Mucosa of stomach (tissue), 1 donor: ENCODE measurements at regions not wholly inside any gene's neighbourhood (a gene's known extent, or its start where the extent isn't known, plus 50 kb on each side); places are given as distances from the start of the nearest gene placed in this dataset.

Experiments used
- H3K27me3 ChIP-seq: one replicate; pipeline ENCODE4 v1.7.0; 2013; ENCODE audit warnings: mild to moderate bottlenecking, low read length; ENCODE audit not compliant: control insufficient read depth, insufficient read depth
- H3K36me3 ChIP-seq: one replicate; pipeline ENCODE4 v1.7.0; 2013; ENCODE audit warnings: low read length; ENCODE audit not compliant: control insufficient read depth, insufficient read depth
- H3K4me1 ChIP-seq: one replicate; pipeline ENCODE4 v1.7.0; 2013; ENCODE audit warnings: mild to moderate bottlenecking, low read length; ENCODE audit not compliant: control insufficient read depth, insufficient read depth
- H3K4me3 ChIP-seq: one replicate; pipeline ENCODE4 v1.7.0; 2013; ENCODE audit warnings: low read length
- H3K9ac ChIP-seq: one replicate; pipeline ENCODE4 v1.7.0; 2013; ENCODE audit warnings: mild to moderate bottlenecking, low read length, moderate library complexity
- H3K9me3 ChIP-seq: one replicate; pipeline ENCODE4 v1.7.0; 2013; ENCODE audit warnings: mild to moderate bottlenecking, low read length, moderate library complexity; ENCODE audit not compliant: control insufficient read depth
- donor health status: Pancreatic carcinoma.

DNA sequence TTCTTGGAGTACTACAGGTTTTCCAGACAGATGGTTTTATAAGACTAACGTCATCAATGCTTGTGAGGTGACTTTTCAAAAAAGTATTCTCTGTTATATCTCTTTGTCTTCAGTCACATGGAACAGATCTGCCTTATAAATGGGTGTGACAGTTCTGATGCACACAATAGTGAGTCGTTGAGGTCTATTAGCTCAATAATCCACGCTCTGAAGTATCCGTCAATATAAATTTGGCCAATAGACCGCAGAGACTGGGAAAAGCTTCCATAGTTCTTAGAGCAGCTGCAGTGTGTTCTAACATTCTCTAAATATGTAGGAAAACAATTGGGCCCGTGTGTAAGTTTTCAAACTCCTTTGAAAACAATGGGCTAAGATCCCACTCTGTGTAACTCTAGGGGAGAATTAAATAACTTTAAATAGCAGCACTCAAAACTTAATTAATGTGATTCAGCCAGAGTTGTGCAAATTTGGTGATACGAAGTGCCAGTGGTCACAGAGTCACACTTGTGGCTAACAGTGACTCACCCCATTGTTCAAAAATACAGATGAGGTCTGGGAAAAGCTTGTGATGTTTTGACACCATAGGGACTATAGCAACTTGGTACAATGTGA, 316.0 kb downstream of the LMO4 start:
- H3K27me3 ChIP-seq = no peaks in the 10 kb centered on the region
- no peak overlapping the region for H3K9ac ChIP-seq
- peaks cover 24% of the 10 kb centered on the region for H3K4me1 ChIP-seq
- H3K36me3 ChIP-seq = no peaks in the 10 kb centered on the region
- no peaks in the 10 kb centered on the region for H3K9me3 ChIP-seq
- H3K4me3 ChIP-seq = no peak overlapping the region

GRCh38 chr1:87647430-87648177, 318.9 kb downstream of the LMO4 start:
- Histone ChIP-seq H3K9ac (no peak overlapping the region), H3K4me3 (no peak overlapping the region), H3K36me3 (no peaks in the 10 kb centered on the region), H3K27me3 (no peaks in the 10 kb centered on the region), H3K4me1 (peaks cover 22% of the 10 kb centered on the region), H3K9me3 (no peaks in the 10 kb centered on the region)

GRCh38 chr1:87648323-87649119, 319.8 kb downstream of the LMO4 start:
- Histone ChIP-seq H3K27me3 (no peaks in the 10 kb centered on the region), H3K9ac (no peak overlapping the region), H3K4me3 (no peak overlapping the region), H3K9me3 (no peaks in the 10 kb centered on the region), H3K36me3 (no peaks in the 10 kb centered on the region), H3K4me1 (peaks cover 15% of the 10 kb centered on the region)

DNA sequence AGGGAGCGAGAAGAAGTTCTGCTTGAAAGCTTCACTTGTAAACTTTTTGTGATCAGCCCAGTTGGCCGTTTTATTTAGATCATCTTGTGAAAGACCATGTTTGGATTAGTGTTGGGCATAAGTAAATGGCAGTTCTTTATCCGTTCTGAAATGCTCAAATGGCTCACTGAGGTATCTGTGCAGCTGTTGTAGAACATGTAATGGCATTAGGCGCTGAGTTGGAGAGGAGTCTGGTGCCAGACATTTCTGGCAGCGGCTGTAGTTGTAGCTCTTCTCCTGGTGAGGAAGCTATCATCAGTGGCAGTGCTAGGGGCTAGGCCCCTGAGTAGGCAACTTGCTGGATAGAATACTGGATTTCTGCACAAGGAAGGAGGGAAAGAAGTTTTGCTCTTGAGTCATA, 321.6 kb downstream of the LMO4 start:
- H3K9me3 ChIP-seq = no peaks in the 10 kb centered on the region
- H3K4me1 ChIP-seq = peaks cover 5% of the 10 kb centered on the region
- H3K4me3 ChIP-seq = no peak overlapping the region
- no peak overlapping the region for H3K9ac ChIP-seq
- no peaks in the 10 kb centered on the region for H3K27me3 ChIP-seq
- no peaks in the 10 kb centered on the region for H3K36me3 ChIP-seq

DNA sequence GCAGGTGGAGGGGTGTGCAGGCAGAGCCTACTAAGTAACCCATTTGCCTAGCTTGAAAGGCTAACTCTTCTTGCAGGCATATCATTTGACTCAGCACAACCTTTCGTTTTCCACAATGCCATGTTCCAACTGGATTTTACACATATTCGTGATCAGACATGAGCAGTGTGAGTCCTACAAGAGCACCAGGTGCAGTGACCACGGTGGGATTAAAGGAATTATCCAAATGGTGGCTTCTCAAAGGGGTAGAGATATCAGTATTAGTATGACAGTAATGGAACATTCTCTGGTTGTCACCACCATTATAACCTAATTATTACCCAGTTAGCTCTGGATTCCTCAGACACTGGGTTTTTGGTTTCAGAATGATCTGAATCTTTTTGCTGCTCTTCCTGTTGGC, 323.5 kb downstream of the LMO4 start:
- H3K4me3 ChIP-seq = no peak overlapping the region
- H3K36me3 ChIP-seq = no peaks in the 10 kb centered on the region
- H3K9ac ChIP-seq = no peak overlapping the region
- H3K4me1 ChIP-seq = peaks cover 5% of the 10 kb centered on the region
- H3K27me3 ChIP-seq = no peaks in the 10 kb centered on the region
- no peaks in the 10 kb centered on the region for H3K9me3 ChIP-seq

GRCh38 chr1:87665151-87665550, 336.5 kb downstream of the LMO4 start:
- no peaks in the 10 kb centered on the region for H3K9me3 ChIP-seq
- no peaks in the 10 kb centered on the region for H3K27me3 ChIP-seq
- no peaks in the 10 kb centered on the region for H3K36me3 ChIP-seq
- peaks cover 3% of the 10 kb centered on the region for H3K4me1 ChIP-seq
- H3K9ac ChIP-seq = no peak overlapping the region
- H3K4me3 ChIP-seq = no peak overlapping the region

DNA sequence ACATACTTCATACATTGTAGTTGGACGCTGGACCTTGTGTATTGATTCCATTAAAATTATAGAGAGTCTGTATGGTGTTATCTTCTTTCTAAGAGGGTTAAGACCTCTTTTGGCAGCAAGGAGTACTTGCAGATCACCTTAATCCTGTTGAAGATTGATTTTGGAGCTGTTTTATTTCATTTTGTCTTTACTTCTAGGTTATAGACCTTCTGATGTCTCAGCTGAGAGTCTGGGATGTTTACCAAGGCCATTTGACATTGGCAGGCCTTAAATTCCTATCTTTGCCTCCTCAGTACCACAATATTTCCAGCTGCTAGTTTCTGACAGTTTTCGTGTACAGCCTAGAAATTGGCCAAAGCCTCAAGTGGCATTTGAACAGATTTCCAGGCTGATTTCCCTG, 338.0 kb downstream of the LMO4 start:
- Histone ChIP-seq H3K27me3 (no peaks in the 10 kb centered on the region), H3K4me3 (no peak overlapping the region)

GRCh38 chr1:87669674-87670073, 341.0 kb downstream of the LMO4 start:
- H3K36me3 ChIP-seq = no peaks in the 10 kb centered on the region
- H3K4me1 ChIP-seq = peaks cover 3% of the 10 kb centered on the region
- H3K27me3 ChIP-seq = no peaks in the 10 kb centered on the region
- no peaks in the 10 kb centered on the region for H3K9me3 ChIP-seq
- no peak overlapping the region for H3K4me3 ChIP-seq
- no peak overlapping the region for H3K9ac ChIP-seq

More for the DNA sequence above, 338.0 kb downstream of the LMO4 start:
- Histone ChIP-seq H3K36me3 (no peaks in the 10 kb centered on the region), H3K9me3 (no peaks in the 10 kb centered on the region), H3K9ac (no peak overlapping the region), H3K4me1 (peaks cover 3% of the 10 kb centered on the region)

- no peaks in the 10 kb centered on the region for H3K27me3 ChIP-seq
- H3K36me3 ChIP-seq = no peaks in the 10 kb centered on the region
- no peak overlapping the region for H3K9ac ChIP-seq
- H3K4me1 ChIP-seq = peaks cover 3% of the 10 kb centered on the region
- no peak overlapping the region for H3K4me3 ChIP-seq
- no peaks in the 10 kb centered on the region for H3K9me3 ChIP-seq
These were observed 344.6 kb downstream of the LMO4 start for GRCh38 chr1:87673309-87673708.

DNA sequence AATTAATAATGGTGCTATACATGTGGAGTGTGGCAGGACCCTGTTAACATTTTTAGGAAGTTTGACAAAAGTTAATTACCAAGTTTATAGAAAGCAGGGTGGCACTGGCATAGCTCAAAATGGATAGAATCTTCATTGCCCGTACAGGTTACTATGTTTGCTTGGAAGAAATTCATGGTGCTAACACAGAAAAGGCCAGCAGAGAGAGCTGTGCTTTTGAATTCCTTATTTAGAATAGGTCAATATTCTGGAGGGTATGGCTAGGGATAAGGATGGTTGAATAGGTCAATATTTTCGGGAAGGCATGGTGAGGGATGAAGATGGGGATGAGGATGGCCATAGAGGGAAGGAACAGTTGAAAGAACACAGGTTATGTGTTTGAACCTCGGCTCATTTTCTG, 345.1 kb downstream of the LMO4 start:
- H3K9ac ChIP-seq = no peak overlapping the region
- H3K4me1 ChIP-seq = peaks cover 3% of the 10 kb centered on the region

DNA sequence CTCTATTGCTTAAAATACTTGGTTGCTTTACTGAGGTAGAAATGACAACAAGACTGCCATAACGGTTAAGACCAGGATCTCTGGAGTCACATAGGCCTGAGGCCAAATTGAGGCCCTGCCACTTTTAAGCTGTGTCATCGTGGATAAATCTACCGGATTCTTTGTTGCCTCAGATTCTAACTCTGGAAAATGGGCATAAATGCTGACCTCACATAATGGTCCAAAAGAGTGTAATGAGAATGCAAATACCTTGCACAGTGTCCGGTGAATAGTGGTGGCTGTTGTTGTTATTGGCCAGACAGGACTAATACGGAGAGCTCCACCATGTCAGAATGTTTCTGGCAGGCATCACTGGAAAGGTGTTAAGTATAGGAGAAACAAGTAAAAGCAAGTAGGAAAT, 346.1 kb downstream of the LMO4 start:
- no peaks in the 10 kb centered on the region for H3K27me3 ChIP-seq
- no peak overlapping the region for H3K4me3 ChIP-seq
- H3K9me3 ChIP-seq = no peaks in the 10 kb centered on the region
- peaks cover under 1% of the 10 kb centered on the region for H3K4me1 ChIP-seq
- no peak overlapping the region for H3K9ac ChIP-seq
- no peaks in the 10 kb centered on the region for H3K36me3 ChIP-seq

More for the DNA sequence above, 345.1 kb downstream of the LMO4 start:
- H3K27me3 ChIP-seq = no peaks in the 10 kb centered on the region
- no peak overlapping the region for H3K4me3 ChIP-seq
- H3K9me3 ChIP-seq = no peaks in the 10 kb centered on the region
- H3K36me3 ChIP-seq = no peaks in the 10 kb centered on the region

DNA sequence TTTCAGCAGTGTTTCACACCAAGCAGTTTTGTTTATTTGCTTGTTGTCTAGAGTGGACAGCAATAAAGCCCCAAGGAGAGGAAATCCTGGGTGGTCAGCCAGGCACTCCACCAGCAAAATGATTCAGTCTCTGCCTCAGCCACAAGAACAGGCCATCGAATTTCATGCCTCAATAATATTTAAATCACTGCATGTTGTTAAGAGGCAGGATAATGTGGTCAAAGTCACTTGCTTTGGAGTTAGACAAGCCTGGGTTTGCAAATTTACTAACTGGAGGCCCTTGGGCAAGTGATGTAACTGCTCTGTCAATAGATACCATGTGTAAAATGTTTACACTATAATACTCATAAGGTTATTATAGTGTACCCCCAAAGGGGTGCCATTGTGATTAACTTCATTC, 349.6 kb downstream of the LMO4 start:
- no peaks in the 10 kb centered on the region for H3K36me3 ChIP-seq
- no peaks in the 10 kb centered on the region for H3K9me3 ChIP-seq
- H3K4me3 ChIP-seq = no peak overlapping the region
- peaks cover 6% of the 10 kb centered on the region for H3K4me1 ChIP-seq
- no peak overlapping the region for H3K9ac ChIP-seq
- H3K27me3 ChIP-seq = no peaks in the 10 kb centered on the region
